Kidney glomerular epithelial cell (primary cell): ENCODE measurements at regions not wholly inside any gene's neighbourhood (a gene's known extent, or its start where the extent isn't known, plus 50 kb on each side); places are given as distances from the start of the nearest gene placed in this dataset.
"Not testable (repeated sequence)": the region's sequence is repeated elsewhere in the genome, so short reads cannot be mapped to it uniquely, and the experiment has no call there.

Experiments used
- DNase-seq: peaks from one replicate; lab custom pipeline; 2025; lab: John Stamatoyannopoulos, UW

DNA sequence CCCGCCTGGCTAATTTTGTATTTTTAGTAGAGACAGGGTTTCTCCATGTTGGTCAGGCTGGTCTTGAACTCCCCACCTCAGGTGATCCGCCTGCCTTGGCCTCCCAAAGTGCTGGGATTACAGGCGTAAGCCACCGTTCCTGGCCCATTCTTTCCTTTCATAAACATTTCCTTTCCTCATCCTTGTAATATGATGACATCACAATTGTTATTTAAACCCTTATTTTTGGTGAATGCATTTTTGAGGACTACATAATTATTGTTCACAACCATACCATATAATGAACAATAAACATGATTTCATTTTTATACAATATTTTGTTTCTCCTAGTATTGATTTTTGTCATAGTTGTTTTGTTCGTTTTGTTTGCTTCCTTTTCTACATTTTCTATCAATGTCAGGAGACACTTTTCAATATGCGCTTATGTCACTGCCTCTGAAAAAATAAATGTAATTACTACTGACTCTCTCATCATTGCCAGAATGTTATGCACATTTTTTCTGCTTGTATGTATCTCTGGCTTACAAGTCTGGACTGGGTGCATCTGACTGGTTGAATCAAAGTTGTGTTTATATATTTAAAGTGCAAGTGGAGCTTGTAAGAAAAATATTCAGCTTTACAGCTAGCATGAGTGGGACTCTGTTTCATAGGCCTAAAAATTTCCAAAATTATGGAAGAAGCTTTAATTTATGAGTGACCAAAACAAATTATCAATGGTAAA lies 2286.3 kb upstream of the RAG2 start:
- no peak for DNase-seq

DNA sequence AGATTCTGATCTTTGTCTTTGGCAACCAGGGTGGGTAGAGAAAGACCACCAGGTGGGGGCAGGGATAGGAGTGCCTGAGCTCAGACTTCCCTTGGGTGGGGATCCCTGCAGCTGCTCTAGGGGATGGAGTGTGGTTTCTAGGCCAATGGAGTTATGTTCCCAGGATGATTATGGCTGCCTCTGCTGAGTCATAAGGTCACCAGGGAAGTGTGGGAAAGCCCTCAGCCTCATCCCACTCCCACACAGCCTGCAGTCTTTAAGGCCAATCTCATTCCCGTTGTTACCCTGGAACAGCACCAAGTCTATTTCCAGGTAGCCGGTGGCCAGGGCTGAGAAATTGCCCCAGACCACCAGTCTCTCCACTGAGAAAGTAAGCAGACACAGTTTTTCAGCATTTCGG lies 2269.3 kb upstream of the RAG2 start:
- DNase-seq: no peak

DNA sequence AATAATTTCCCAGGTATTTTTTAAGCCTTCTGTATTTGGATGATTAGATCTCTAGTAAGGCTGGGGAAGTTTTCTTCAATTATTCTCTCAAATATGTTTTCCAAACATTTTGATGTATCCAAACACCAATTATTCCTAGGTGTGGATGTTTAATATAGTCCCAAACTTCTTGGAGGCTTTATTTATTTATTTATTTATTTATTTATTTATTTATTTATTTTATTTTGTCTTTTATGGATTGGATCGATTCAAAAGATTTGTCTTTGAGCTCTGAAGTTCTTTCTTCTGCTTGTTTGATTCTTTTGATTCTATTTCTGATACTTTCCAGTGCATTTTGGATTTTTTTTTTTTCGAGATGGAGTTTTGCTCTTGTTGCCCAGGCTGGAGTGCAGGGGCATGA lies 2267.9 kb upstream of the RAG2 start:
- no peak for DNase-seq

DNA sequence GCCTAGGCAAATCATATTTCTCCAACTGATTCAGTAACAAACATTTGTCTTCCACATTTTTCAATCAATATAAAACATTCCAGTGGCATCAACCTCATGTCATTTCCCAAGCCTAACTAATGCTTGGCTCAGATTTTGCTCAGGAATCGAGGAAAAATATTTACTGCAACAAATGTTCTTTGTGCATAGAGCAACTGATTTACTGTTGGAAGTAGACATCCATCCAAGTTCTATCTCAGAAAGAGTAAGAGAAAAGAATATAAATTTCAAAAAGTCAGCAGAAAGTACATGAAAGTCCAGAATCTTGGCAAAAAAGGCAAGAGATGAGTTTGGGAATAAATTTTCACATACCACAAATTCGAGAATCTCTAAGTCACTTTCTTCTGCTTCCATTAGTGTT lies 2245.0 kb upstream of the RAG2 start:
- no peak for DNase-seq

DNA sequence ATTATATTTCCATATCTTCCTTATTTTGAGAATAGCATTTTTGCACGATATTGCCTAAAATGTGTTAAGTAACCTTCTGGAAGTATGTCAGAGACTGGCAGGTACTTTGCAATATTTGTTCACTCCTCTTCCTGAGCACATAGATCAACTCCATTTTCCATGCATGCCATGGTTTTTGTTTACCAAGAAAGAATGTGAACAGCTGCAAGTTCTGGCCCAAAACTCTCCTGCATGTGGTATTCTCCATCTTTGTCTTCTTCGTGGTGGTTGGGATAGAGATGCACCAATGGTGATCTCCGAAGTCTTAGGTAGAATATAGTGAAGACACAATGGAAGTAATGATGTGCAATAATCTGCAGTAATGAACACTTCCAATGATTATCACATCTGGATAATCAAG lies 2241.0 kb upstream of the RAG2 start:
- no peak for DNase-seq

DNA sequence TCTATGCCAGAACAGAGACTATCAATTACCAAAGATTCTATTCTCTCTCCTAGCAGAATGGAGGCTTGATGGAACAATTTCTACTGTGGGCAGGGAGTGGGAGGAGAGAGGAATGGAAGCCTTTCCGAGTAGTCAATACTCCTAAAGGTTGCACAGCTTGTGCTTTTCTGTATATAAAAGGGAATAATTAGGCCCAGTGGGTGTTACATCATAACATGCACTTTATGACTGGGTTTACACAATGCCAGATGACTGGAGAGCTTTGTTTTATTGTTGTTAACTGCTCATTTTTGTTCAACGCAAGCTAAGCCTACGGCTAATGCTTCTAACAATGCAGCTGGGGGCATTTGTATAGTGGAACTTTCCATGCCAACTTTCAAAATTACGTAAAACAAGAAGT lies 2237.9 kb upstream of the RAG2 start:
- no peak for DNase-seq

DNA sequence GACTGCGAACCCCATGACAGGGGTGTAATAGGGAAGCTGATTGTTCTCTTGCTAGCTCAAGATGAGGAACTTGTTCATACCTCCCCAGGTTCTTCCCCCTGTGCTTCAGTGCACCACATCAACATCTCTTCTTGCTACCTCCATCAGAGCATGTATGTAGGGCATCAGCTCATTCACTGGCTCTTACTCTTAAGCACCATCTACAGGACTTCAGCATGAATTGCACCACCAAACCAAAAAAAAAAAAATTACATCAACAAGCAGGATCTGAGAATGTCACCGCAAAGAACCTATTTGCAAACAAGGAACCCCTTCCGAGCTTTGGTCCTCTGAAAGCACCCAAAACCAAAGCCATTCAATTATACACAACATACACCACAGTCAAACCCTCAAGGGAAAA lies 2226.5 kb upstream of the RAG2 start:
- peak; percentile 1 for DNase-seq

DNA sequence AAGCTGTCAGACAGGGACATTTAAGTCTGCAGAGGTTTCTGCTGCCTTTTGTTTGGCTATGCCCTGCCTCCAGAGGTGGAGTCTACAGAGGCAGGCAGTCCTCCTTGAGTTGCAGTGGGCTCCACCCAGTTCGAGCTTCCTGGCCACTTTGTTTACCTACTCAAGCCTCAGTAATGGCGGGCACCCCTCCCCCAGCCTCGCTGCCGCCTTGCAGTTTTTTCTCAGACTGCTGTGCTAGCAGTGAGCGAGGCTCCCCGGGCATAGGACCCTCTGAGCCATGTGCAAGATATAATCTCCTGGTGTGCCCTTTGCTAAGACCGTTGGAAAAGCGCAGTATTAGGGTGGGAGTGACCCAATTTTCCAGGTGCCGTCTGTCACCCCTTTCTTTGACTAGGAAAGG lies 2223.8 kb upstream of the RAG2 start:
- DNase-seq: not testable (repeated sequence)

DNA sequence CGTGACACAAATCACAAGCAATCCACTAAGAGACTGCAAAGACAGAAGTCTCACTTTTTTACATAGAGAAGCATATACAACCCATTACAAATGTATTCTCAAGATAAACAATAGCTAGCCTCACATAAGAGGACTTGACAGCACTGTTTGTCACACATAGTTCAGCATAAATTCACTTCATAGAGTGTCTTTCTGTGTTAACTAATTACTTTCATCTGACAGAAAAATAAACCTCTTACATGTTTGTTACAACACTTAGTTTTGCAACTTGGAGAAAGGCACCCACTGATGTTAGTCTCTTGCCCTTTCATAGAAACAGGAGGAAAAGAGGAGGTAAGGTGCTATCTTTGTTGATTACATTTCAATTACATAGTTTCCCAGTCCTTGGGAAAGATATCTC lies 2221.9 kb upstream of the RAG2 start:
- no peak for DNase-seq

DNA sequence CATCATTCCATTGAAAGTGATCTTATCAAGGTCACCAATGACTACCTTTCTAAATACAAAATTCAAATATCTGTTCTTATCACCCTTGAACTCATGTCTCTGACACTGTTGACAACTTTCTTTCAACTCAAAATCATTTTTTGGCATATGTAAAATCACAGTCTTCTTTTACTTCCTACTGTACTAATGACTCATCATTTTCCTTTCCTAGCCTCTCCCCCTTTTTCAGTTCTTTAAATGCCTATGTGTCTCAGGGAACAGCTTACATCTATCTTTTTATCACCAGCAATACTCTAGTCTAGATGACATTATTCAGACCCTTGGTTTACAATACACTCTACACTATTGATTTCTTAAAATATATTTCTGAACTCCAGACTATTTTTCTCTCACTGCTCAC lies 2220.7 kb upstream of the RAG2 start:
- no peak for DNase-seq

DNA sequence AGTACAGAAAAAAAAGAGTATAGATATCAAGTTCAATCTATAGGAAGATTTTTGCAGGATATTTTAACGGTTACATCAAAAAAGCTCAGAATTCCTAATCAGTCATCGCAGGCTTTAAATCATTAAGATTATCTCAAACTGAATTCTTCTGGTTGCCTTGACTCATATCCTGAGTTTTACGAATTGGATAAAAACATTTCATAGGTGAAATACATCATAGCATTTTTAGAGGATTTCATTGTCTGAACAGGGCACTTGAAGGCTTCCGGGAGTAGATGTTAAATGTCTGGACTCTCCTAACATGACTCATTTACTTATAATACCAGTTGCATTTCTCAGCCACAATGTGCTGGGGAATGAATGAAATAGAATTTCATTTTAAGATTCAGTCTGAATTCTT lies 2216.6 kb upstream of the RAG2 start:
- peak; percentile 2 for DNase-seq

DNA sequence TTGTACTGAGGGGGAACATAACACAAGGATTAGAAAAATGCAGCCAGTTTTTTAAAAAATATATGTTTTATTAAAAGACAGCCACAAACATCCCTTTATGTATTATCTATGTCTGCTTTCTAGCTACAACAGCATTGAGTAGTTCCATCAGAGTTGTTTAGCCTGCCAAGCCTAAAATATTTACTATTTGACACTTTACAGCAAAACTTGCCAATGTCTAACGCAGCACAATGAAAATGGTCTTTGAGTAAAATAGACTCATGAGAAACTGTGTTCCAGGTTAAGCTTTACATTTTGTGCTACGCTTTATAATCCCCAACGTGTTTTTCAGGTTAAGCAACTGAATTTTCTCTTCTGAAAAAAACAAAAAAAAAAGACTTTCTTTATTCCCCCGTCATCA lies 2211.5 kb upstream of the RAG2 start:
- DNase-seq: no peak

DNA sequence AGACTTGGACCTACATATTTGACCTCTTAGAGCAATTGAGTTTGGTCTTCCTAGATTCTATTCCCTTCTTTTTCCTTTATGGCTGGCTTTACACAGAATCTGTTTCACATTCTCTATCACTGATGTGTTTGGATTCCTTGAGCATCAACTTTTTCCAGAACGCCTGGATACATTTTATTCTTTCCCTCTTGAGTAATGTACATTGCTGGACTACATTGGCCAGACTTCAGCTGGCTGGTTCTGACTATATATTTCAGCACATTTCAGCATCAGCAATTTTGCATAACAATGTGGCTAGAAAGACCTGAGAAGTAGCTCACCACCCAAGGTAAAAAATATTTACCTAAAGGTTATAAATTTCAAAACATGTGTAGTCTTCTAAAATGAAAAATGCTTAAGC lies 2198.2 kb upstream of the RAG2 start:
- DNase-seq: no peak

DNA sequence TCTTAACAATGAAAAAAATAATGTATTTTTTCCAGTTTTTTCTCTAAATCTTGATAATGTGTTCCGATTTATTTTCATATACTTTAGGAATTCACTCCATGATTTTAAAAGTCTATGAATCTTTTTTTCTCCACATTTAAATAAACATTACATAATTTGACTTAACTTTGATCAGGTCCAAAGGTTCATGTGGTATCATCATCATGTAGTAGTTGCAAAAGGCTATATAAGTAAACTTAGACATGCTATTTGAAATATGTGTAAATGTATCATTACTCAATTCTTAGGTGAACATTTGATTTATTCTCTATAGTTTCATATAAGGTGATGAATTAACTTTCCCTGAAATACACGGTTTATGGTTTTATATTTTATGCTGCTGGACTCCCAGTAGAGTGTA lies 2197.0 kb upstream of the RAG2 start:
- DNase-seq: no peak

DNA sequence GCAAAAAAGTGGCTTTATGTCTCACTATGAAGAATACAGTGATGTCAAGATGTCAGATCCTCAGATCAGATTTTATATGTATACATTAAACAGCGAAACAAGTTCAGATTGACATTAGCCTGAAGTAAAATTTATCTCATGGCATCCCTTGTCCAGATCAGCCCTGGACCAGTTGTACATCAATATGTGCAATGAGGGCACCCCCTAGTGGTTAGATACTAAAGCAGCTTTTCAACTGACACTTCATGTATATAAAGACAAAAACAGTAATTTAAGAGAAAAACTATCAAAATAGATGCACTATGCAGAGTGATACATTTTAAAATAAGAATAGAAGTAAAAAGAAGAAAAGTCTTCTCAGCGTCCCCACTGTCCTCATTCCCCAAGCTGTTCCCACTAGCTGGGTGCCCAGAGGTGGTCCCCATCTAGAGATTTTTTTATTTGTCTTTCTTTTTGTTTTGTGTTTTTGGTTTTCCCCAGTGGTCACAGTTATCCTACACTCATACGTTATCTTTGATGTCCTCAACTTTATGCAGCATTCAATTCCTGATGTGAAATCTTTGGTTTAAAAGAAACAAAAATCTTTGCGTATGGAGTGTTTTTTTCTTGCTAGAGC lies 2193.4 kb upstream of the RAG2 start:
- DNase-seq: peak; percentile 57

DNA sequence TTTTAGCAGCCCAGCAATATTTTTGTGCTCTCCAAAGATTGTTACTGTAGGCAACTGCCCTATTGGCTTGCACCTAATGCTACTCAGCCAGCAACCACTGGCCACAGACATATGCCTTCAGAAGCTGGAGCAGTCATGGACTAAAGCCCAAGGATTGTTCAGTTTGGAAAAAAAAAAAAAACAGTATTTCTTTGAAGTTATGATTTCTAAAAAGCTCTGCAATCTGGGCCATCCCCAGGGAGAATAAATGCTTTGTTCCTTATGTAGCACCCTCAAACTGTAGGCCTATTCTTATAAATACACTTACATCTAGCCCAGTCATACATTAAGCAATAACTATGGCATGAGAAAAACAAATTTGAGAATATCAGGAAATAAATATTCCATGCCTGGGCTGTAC lies 2190.5 kb upstream of the RAG2 start:
- no peak for DNase-seq

DNA sequence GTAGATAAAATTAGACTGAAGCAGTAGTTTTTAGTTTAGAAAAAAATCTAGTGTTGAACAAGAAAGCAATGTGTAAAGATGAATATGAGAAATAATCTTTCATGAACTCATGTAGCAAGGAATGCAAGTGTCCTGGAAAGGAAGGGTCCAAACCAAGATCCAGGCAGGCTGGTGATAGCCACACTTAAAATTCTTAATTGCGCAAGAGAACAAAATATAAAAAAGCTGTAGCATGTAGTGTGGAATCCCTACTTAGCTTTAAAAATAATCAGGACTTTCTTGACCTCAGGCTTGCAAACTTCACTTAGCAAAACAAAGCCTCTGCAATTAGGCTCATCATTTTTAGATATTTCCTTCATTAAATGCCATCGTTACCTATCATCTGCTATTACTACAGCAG lies 2186.1 kb upstream of the RAG2 start:
- no peak for DNase-seq

DNA sequence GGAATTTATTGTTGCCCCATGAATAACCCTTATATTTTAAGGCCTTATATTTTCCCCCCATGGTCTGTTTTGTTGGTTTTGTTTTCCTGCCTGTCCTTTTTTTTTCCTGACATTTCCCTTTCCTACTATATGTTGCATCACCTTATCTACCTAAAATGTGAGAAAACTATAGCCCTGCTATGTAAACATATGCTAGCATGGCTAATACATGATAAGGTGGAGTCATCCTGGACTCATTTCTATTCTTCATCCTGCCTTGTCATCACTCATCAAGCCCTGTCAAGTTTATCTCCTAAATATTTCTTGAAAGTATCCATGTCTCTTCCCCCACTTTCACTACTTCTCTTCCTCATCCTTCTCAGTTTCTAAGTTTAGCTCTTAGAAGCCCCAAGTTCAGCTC lies 2168.8 kb upstream of the RAG2 start:
- no peak for DNase-seq

DNA sequence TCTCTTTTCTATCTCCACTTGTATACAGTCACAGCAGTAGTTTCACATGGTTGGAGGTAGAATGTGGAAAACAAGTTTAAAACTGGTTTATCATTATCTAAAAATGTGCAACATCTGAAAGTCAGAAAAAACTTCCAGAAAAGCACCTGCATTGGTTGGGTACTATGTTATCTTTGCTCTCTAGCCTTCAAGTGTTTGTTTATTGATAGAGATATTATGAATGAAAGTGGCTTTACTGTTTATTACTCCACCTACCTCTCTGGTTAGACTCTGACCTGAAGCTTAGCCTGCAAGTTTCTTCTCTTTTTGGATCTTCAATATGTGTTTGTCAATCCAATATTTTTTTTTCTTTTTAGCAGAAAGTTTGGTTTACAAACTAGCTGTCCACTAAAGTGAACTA lies 2161.4 kb upstream of the RAG2 start:
- DNase-seq: no peak

DNA sequence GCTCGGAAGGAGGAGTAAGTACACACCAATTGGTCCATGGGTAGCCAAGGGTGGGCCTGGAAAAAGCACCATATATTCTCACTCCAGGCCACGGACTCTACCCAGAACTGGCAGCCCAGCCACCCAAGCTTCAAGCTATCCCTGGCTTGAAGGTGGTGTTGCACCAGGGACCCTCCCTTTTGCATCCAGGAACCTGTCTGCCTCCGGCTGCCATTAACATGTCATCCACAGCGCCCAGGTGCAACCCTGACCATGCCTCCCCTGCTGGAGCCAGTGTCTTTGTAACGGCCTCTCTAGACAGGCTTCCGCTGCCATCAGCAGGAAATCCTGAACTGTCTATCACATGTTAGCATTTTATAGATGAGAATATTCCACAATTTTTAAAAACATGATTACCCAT lies 2158.5 kb upstream of the RAG2 start:
- DNase-seq: no peak

DNA sequence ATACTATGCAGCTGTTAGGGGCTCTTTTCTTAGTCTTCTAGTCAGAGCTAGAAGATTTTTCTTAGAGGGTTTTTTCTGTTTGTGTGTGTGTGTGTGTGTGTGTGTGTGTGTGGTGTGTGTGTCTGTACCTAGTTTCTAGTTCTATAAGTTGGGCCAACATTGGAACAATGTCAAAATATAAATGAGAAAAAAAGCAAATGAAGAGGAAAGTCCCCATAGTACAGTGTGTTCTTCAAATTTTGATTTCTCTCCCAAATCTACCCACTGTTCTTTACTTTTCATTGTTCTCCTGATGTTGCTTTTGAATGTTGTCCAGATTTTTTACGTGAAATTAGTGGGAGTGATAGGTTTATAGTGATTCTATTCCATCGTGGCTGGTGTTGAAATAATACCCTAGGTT lies 2153.4 kb upstream of the RAG2 start:
- no peak for DNase-seq

DNA sequence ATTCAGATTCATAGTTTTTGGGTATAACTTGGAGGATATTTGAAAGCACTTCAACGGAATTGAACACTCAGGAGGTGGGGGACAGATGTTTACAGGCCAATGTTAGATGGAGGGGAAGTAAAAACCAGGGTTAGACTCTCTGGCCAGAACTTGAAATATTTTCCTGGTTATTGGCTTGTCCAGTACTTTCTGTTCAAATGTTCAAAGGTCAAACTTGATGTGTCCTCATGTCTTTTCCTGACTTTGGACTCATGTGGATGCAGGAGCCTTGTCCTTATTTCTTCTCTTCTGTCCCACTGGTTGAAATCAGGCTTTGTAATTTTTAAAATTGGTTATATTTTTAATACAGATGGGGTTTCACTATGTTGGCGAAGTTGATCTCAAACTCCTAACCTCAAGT lies 2148.5 kb upstream of the RAG2 start:
- not testable (repeated sequence) for DNase-seq

DNA sequence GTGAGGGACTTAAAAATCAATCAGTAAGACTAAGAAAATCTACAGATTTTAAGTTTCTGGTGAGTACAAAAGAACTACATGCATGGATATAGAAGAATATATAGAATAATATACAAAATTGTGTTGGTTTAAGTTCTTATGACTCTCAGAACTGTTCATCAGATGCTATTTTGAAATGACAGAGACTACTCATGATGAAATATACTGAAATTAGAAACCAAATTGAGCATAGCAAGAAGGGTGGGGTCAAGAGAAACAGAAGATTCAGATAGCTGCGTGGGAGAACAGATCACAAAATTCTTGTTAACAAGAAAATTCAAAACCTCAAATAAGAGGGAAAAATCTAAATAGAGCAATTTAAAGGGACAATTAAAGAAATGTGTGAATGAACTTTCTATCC lies 2125.3 kb upstream of the RAG2 start:
- no peak for DNase-seq

DNA sequence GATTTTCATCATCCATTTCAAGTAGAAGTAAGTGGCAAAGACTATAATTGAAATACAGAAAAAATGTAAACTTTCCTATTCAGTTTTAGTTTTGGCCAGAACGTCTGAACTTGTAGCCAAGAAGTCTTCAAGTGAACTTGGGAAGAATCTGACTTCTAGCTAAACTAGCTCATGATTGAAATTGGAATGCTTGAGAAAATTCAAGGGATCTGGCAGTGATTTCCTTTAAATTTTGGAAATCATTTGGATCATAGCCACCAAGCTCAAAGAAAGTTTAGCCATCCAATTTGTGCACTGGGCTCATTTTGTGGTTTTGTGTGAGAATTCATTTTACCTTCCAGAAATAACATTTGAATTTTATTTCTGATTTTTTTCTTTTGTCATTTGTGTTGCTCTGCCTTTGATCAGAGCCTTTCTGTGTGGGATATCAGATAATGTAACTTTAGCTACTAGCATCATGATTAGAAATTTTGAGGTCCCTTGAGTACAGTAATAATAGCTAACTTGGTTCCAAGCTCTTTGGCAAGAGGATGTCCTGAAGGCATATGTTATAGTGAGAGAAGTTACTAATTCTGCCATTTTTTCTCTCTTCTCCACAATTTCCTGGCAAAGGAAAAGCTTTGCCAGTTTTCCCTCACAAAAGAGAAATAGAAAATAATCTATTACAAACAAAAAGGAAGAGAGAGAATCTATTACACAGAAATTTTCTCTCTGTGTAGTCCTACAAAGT lies 2123.7 kb upstream of the RAG2 start:
- DNase-seq: no peak
